Tibial artery (tissue), 4 donors: ENCODE measurements at regions not wholly inside any gene's neighbourhood (a gene's known extent, or its start where the extent isn't known, plus 50 kb on each side); places are given as distances from the start of the nearest gene placed in this dataset.

ENCODE experiments used
- DNase-seq, 2 donors: peaks; one replicate each; pipeline ENCODE4 v3.0.0-alpha.2; 2019
- H3K27ac ChIP-seq, 2 donors: fragments of 200-600 bp; sonication (generic) in 1 of 2; 1 replicate in 1 of 2; 2 replicates in 1 of 2; pipeline ENCODE4 v1.5.1; 2018 to 2019; ENCODE audit warnings: mild to moderate bottlenecking in 1 of 2
- H3K27me3 ChIP-seq, 2 donors: fragments of 200-600 bp; sonication (generic) in 1 of 2; one replicate each; pipeline versions ENCODE4 v1.5.1 to v1.6.0; 2016 to 2019
- H3K36me3 ChIP-seq, 3 donors: fragments of 200-600 bp; sonication (generic) in 2 of 3; one replicate each; pipeline ENCODE4 v1.5.1; 2016 to 2019; ENCODE audit warnings: mild to moderate bottlenecking in 2 of 3
- H3K4me1 ChIP-seq, 4 donors: fragments of 200-600 bp; sonication (generic) in 2 of 4; 1 replicate in 3 of 4; 2 replicates in 1 of 4; pipeline ENCODE4 v1.5.1; 2016 to 2019
- H3K4me3 ChIP-seq, 2 donors: fragments of 200-600 bp; sonication (generic) in 1 of 2; 1 replicate in 1 of 2; 2 replicates in 1 of 2; pipeline ENCODE4 v1.5.1; 2018 to 2019; ENCODE audit warnings: mild to moderate bottlenecking in 2 of 2
- H3K9me3 ChIP-seq, 3 donors: fragments of 200-600 bp; sonication (generic) in 1 of 3; one replicate each; pipeline ENCODE4 v1.5.1; 2016 to 2019
- intact Hi-C: fragments of 100-400 bp; cut with DNase I; formaldehyde crosslinking; loops from one replicate; pipeline ENCODE4 v1.15.0; 2023; ENCODE audit warnings: low total_unique reads
- TF ChIP-seq, protein P1 (sequence below), 2 experiments: fragments of 200-600 bp in 1 of 2; fragments of 450-650 bp in 1 of 2; IDR thresholded peaks; one replicate each; pipeline ENCODE4 v1.5.1; 2017 to 2019; ENCODE audit warnings: antibody characterized with exemption in 2 of 2, mild to moderate bottlenecking in 1 of 2, moderate library complexity in 1 of 2

DNA sequence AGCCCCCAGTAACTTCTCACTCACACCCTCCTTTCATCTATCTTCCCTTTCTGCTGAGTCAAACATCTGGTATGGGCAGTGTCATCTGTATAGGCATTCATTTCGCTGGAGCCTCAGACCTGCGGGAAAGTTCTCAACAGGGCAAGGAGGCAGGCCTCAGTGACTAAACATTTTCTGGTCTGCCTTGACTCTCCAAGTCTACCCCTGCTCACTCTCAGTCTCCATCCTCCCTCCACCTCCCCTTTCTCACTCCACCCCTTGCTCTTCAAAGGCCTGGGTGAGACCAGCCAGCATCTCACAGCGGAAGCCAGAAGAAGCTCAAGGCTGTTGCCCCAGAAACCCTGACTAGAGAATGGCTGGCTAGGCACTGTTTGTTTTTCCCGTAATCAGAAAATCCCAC, 105.0 kb upstream of the BEND6 start:
- Histone ChIP-seq H3K36me3 (no peaks in the 10 kb centered on the region), H3K4me1 (peaks cover 0 to 18% (median 5%) of the 10 kb centered on the region in 4 donors), H3K4me3 (peak overlapping the region in 1 of 2 donors; percentile 55), H3K27ac (peak overlapping the region; percentile 47 to 64), H3K27me3 (no peaks in the 10 kb centered on the region), H3K9me3 (no peaks in the 10 kb centered on the region)
- intact Hi-C loops = loop anchor here (2.0 to 10.0 kb wide), 4 partner anchors 85 to 485 kb away; no protein-coding TSS in a partner anchor
- no peak for DNase-seq
- TF ChIP-seq, protein P1, sequence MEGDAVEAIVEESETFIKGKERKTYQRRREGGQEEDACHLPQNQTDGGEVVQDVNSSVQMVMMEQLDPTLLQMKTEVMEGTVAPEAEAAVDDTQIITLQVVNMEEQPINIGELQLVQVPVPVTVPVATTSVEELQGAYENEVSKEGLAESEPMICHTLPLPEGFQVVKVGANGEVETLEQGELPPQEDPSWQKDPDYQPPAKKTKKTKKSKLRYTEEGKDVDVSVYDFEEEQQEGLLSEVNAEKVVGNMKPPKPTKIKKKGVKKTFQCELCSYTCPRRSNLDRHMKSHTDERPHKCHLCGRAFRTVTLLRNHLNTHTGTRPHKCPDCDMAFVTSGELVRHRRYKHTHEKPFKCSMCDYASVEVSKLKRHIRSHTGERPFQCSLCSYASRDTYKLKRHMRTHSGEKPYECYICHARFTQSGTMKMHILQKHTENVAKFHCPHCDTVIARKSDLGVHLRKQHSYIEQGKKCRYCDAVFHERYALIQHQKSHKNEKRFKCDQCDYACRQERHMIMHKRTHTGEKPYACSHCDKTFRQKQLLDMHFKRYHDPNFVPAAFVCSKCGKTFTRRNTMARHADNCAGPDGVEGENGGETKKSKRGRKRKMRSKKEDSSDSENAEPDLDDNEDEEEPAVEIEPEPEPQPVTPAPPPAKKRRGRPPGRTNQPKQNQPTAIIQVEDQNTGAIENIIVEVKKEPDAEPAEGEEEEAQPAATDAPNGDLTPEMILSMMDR (IDR thresholded peaks at IDR 0.05) = no peak

DNA sequence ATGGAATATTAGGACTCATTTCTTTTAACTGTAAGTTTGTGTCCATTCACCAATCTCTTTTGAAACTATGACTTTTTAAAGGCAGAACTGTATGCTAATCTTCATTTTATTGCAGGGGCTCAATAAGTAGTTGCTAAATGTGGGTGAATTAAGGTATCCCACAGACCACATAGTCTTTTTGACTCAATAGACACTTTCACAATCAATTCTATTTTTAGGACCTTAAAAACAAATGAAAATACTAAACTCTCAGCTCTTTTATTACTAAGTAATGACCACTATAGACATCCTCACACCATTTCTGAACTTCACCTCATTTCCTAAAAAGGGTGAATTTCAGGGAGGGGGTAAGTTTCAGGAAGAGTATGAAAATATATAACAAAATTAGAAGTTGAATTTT, 106.8 kb upstream of the BEND6 start:
- peaks cover 0 to 18% (median 5%) of the 10 kb centered on the region in 4 donors for H3K4me1 ChIP-seq
- intact Hi-C loops = loop anchor here (10.0 kb wide), 1 partner anchor 83 kb away; no protein-coding TSS in a partner anchor
- no peaks in the 10 kb centered on the region for H3K9me3 ChIP-seq
- DNase-seq = no peak
- no peak overlapping the region for H3K4me3 ChIP-seq
- no peaks in the 10 kb centered on the region for H3K36me3 ChIP-seq
- H3K27me3 ChIP-seq = no peaks in the 10 kb centered on the region
- no peak overlapping the region for H3K27ac ChIP-seq
- TF ChIP-seq, protein P1 (IDR thresholded peaks at IDR 0.05) = no peak

DNA sequence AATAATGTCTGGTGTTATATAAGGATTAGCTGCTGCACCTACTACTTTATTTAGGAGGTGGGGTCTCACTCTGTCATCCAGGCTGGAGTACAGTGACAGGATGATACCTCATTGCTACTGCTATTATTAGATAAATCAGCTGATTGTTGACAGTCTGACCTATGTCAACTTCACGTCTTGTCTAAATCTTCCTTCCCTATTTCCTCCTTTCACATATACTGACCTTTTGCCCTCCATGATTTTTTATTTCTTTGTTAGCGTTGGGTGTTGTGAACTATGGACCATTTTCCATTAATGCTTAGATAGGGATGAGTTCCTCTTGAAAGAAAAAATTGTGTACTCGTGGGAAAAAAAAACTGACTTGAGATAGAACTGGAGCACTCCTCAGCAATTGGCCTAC, 109.9 kb upstream of the BEND6 start:
- intact Hi-C loops = loop anchor here (10.0 kb wide), 1 partner anchor 80 kb away; no protein-coding TSS in a partner anchor
- peak overlapping the region; percentile 89 to 94 for H3K27ac ChIP-seq
- H3K36me3 ChIP-seq = no peaks in the 10 kb centered on the region
- H3K4me1 ChIP-seq = peaks cover 0 to 32% (median 0%) of the 10 kb centered on the region in 4 donors
- DNase-seq = no peak
- H3K4me3 ChIP-seq = no peak overlapping the region
- no peaks in the 10 kb centered on the region for H3K27me3 ChIP-seq
- no peaks in the 10 kb centered on the region for H3K9me3 ChIP-seq
- TF ChIP-seq, protein P1 (IDR thresholded peaks at IDR 0.05) = no peak

- H3K36me3 ChIP-seq = no peaks in the 10 kb centered on the region
- TF ChIP-seq, protein P1 (IDR thresholded peaks at IDR 0.05) = peak; percentile 68 to 70
- no peaks in the 10 kb centered on the region for H3K9me3 ChIP-seq
- H3K27ac ChIP-seq = peak overlapping the region; percentile 89 to 94
- peak; percentile 76 to 89 for DNase-seq
- peaks cover 0 to 40% (median 4%) of the 10 kb centered on the region in 4 donors for H3K4me1 ChIP-seq
- intact Hi-C loops = loop anchor here (10.0 kb wide), 1 partner anchor 79 kb away; no protein-coding TSS in a partner anchor
- H3K4me3 ChIP-seq = peak overlapping the region; percentile 77 to 86
- H3K27me3 ChIP-seq = no peaks in the 10 kb centered on the region
These were observed 111.2 kb upstream of the BEND6 start for GRCh38 chr6:56843476-56844349.

- Histone ChIP-seq H3K27me3 (no peaks in the 10 kb centered on the region), H3K4me3 (peak overlapping the region; percentile 77 to 86), H3K4me1 (peaks cover 0 to 48% (median 4%) of the 10 kb centered on the region in 4 donors), H3K27ac (peak overlapping the region; percentile 89 to 94), H3K36me3 (no peaks in the 10 kb centered on the region), H3K9me3 (no peaks in the 10 kb centered on the region)
- TF ChIP-seq, protein P1 (IDR thresholded peaks at IDR 0.05) = no peak
- intact Hi-C loops = loop anchor here (10.0 kb wide), 1 partner anchor 78 kb away; no protein-coding TSS in a partner anchor
- peak; percentile 32 to 69 for DNase-seq
These were observed 112.0 kb upstream of the BEND6 start for GRCh38 chr6:56842686-56843475.
